SK-N-MC (cell line): ENCODE measurements at regions not wholly inside any gene's neighbourhood (a gene's known extent, or its start where the extent isn't known, plus 50 kb on each side); places are given as distances from the start of the nearest gene placed in this dataset.

Source experiments
- FOXP2 ChIP-seq: optimal IDR thresholded peaks from 2 replicates; pipeline ENCODE3; 2011; ENCODE audit warnings: mild to moderate bottlenecking, moderate library complexity; ENCODE audit not compliant: insufficient read depth; ENCODE audit errors: extremely low read length, control extremely low read depth
- POLR2AphosphoS5 ChIP-seq: IDR thresholded peaks from 2 replicates; pipeline ENCODE4 v1.6.1; 2012; ENCODE audit warnings: mild to moderate bottlenecking, low read depth, low read length, borderline replicate concordance

GRCh38 chr2:12071318-12071717 lies 324.9 kb downstream of the LPIN1 start:
- TF ChIP-seq POLR2AphosphoS5 (no peak), FOXP2 (no peak)
